B cell (primary cell): ENCODE measurements at regions not wholly inside any gene's neighbourhood (a gene's known extent, or its start where the extent isn't known, plus 50 kb on each side); places are given as distances from the start of the nearest gene placed in this dataset.

ENCODE experiments used
- EZH2 ChIP-seq: IDR thresholded peaks from 2 replicates; pipeline ENCODE4 v1.6.1; 2012; ENCODE audit warnings: borderline replicate concordance, low read depth, mild to moderate bottlenecking, moderate library complexity, low read length; ENCODE audit not compliant: insufficient read depth, poor library complexity, severe bottlenecking
- TF ChIP-seq, protein P1 (sequence below): fragments of 200-600 bp; IDR thresholded peaks from one replicate; pipeline ENCODE4 v1.8.0; 2022; ENCODE audit warnings: antibody characterized with exemption, mild to moderate bottlenecking

DNA sequence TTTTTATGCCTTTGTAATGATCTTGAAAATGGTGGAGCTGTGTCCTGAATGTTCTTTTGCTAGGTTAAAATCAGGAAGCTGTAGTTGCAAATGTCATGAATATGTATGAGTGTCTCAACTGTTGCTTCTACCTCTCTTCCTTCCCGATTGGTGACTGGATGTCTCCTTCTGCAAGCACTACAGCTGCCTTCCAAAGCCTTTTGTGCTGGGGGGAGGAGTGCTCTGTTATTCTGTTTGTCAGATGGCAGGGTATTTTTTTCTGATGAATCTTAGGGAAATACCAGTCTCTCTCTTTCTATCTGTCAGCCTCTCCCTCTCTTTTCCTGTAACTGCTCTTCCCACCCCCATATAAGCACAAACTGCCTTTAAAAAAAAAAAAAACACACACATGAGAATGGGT, 1396.3 kb upstream of the CELF4 start:
- TF ChIP-seq, protein P1, sequence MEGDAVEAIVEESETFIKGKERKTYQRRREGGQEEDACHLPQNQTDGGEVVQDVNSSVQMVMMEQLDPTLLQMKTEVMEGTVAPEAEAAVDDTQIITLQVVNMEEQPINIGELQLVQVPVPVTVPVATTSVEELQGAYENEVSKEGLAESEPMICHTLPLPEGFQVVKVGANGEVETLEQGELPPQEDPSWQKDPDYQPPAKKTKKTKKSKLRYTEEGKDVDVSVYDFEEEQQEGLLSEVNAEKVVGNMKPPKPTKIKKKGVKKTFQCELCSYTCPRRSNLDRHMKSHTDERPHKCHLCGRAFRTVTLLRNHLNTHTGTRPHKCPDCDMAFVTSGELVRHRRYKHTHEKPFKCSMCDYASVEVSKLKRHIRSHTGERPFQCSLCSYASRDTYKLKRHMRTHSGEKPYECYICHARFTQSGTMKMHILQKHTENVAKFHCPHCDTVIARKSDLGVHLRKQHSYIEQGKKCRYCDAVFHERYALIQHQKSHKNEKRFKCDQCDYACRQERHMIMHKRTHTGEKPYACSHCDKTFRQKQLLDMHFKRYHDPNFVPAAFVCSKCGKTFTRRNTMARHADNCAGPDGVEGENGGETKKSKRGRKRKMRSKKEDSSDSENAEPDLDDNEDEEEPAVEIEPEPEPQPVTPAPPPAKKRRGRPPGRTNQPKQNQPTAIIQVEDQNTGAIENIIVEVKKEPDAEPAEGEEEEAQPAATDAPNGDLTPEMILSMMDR: no peak
- no peak for TF ChIP-seq EZH2
